ENCODE measurements at regions not wholly inside any gene's neighbourhood (a gene's known extent, or its start where the extent isn't known, plus 50 kb on each side); places are given as distances from the start of the nearest gene placed in this dataset.
A peak's percentile ranks its signal among the peaks of the same experiment; 100 is the strongest.

GRCh38 chr7:142412551-142413193 is 154.8 kb upstream of the PRSS58 start:
- TF ChIP-seq CTCF (IDR thresholded peaks at IDR 0.05) (peak in 1 of 3 experiments; percentile 6), POLR2A (IDR thresholded peaks at IDR 0.05) (no peak)

All from vagina (tissue), 2 donors.